ENCODE measurements at regions not wholly inside any gene's neighbourhood (a gene's known extent, or its start where the extent isn't known, plus 50 kb on each side); places are given as distances from the start of the nearest gene placed in this dataset.
"Not testable (repeated sequence)": the region's sequence is repeated elsewhere in the genome, so short reads cannot be mapped to it uniquely, and the experiment has no call there.

DNA sequence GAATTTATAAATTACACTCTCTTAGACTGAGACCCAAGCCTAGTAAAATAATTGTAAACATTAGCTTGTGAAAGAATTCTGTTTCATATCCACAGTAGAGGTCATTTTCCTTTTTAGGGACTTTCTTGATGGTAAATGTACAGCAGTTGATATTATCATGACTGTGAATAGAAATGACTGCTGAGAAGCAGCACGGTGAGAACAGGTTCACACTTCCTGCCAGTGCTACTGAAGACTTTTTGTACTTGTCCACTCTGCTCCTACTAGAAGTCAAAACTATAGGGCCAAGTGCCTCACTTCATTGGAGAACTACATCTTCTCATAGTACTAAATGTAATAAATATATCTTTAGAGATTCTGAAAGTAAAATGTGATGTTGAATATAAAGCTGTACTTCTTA is 63.3 kb upstream of the C12orf71 start:
- TF ChIP-seq, protein P1, sequence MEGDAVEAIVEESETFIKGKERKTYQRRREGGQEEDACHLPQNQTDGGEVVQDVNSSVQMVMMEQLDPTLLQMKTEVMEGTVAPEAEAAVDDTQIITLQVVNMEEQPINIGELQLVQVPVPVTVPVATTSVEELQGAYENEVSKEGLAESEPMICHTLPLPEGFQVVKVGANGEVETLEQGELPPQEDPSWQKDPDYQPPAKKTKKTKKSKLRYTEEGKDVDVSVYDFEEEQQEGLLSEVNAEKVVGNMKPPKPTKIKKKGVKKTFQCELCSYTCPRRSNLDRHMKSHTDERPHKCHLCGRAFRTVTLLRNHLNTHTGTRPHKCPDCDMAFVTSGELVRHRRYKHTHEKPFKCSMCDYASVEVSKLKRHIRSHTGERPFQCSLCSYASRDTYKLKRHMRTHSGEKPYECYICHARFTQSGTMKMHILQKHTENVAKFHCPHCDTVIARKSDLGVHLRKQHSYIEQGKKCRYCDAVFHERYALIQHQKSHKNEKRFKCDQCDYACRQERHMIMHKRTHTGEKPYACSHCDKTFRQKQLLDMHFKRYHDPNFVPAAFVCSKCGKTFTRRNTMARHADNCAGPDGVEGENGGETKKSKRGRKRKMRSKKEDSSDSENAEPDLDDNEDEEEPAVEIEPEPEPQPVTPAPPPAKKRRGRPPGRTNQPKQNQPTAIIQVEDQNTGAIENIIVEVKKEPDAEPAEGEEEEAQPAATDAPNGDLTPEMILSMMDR (IDR thresholded peaks at IDR 0.05), result not testable (repeated sequence)
- not testable (repeated sequence) for TF ChIP-seq TCF7L2 (IDR thresholded peaks at IDR 0.05; ENCODE audit: low read depth, low read length); SIN3A (IDR thresholded peaks at IDR 0.05; ENCODE audit: borderline replicate concordance, insufficient read depth, low read depth, low read length); POLR2AphosphoS5 (IDR thresholded peaks at IDR 0.05; ENCODE audit: low read depth, low read length)
- TF ChIP-seq, protein P2, sequence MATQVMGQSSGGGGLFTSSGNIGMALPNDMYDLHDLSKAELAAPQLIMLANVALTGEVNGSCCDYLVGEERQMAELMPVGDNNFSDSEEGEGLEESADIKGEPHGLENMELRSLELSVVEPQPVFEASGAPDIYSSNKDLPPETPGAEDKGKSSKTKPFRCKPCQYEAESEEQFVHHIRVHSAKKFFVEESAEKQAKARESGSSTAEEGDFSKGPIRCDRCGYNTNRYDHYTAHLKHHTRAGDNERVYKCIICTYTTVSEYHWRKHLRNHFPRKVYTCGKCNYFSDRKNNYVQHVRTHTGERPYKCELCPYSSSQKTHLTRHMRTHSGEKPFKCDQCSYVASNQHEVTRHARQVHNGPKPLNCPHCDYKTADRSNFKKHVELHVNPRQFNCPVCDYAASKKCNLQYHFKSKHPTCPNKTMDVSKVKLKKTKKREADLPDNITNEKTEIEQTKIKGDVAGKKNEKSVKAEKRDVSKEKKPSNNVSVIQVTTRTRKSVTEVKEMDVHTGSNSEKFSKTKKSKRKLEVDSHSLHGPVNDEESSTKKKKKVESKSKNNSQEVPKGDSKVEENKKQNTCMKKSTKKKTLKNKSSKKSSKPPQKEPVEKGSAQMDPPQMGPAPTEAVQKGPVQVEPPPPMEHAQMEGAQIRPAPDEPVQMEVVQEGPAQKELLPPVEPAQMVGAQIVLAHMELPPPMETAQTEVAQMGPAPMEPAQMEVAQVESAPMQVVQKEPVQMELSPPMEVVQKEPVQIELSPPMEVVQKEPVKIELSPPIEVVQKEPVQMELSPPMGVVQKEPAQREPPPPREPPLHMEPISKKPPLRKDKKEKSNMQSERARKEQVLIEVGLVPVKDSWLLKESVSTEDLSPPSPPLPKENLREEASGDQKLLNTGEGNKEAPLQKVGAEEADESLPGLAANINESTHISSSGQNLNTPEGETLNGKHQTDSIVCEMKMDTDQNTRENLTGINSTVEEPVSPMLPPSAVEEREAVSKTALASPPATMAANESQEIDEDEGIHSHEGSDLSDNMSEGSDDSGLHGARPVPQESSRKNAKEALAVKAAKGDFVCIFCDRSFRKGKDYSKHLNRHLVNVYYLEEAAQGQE (IDR thresholded peaks at IDR 0.05; ENCODE audit: insufficient read depth in 1 of 2, low read depth in 2 of 2, low read length in 1 of 2), result not testable (repeated sequence)

Data from Panc1 (cell line).